KMS-11 (cell line): ENCODE measurements at regions not wholly inside any gene's neighbourhood (a gene's known extent, or its start where the extent isn't known, plus 50 kb on each side); places are given as distances from the start of the nearest gene placed in this dataset.

Source experiments
- H2AFZ ChIP-seq: fragments of 200-600 bp; sonication (generic); 2 replicates; pipeline ENCODE4 v1.6.1; 2016; ENCODE audit warnings: antibody characterized with exemption, mixed run types, low read depth
- H3K27ac ChIP-seq: fragments of 200-600 bp; sonication (generic); 2 replicates; pipeline ENCODE4 v1.6.1; 2016; ENCODE audit warnings: mild to moderate bottlenecking, mixed run types
- H3K27me3 ChIP-seq: fragments of 200-600 bp; sonication (generic); 2 replicates; pipeline ENCODE4 v1.6.1; 2017; ENCODE audit warnings: mild to moderate bottlenecking, low read depth, mixed run types, moderate library complexity; ENCODE audit not compliant: insufficient read depth
- H3K36me3 ChIP-seq: fragments of 200-600 bp; sonication (generic); 2 replicates; pipeline ENCODE4 v1.6.1; 2017; ENCODE audit warnings: mild to moderate bottlenecking, mixed run types; ENCODE audit not compliant: insufficient read depth
- H3K4me1 ChIP-seq: fragments of 200-600 bp; sonication (generic); 2 replicates; pipeline ENCODE4 v1.6.1; 2016; ENCODE audit warnings: mild to moderate bottlenecking, low read depth, mixed run types; ENCODE audit not compliant: poor library complexity, severe bottlenecking
- H3K4me2 ChIP-seq: fragments of 200-600 bp; sonication (generic); 2 replicates; pipeline ENCODE4 v1.7.0; 2016; ENCODE audit warnings: mild to moderate bottlenecking, mixed run types
- H3K4me3 ChIP-seq: fragments of 200-600 bp; sonication (generic); IDR thresholded peaks from 2 replicates; pipeline ENCODE4 v1.6.1; 2017; ENCODE audit warnings: low read depth, low read length, mixed read lengths; ENCODE audit not compliant: insufficient read depth
- H3K79me2 ChIP-seq: fragments of 200-600 bp; sonication (generic); 2 replicates; pipeline ENCODE4 v1.6.1; 2016; ENCODE audit warnings: low read depth, mixed run types; ENCODE audit not compliant: insufficient read depth
- H3K9ac ChIP-seq: fragments of 200-600 bp; sonication (generic); 2 replicates; pipeline ENCODE4 v1.6.1; 2016; ENCODE audit warnings: mild to moderate bottlenecking, mixed run types
- H4K20me1 ChIP-seq: fragments of 200-600 bp; sonication (generic); 2 replicates; pipeline ENCODE4 v1.6.1; 2016; ENCODE audit warnings: mild to moderate bottlenecking, mixed run types; ENCODE audit not compliant: insufficient read depth
- TF ChIP-seq, protein P1 (sequence below): fragments of 200-600 bp; sonication (generic); conservative IDR thresholded peaks from 2 replicates; pipeline ENCODE4 v1.6.1; 2017; ENCODE audit warnings: low read depth, mild to moderate bottlenecking, antibody characterized with exemption, low read length, moderate library complexity, mixed read lengths

DNA sequence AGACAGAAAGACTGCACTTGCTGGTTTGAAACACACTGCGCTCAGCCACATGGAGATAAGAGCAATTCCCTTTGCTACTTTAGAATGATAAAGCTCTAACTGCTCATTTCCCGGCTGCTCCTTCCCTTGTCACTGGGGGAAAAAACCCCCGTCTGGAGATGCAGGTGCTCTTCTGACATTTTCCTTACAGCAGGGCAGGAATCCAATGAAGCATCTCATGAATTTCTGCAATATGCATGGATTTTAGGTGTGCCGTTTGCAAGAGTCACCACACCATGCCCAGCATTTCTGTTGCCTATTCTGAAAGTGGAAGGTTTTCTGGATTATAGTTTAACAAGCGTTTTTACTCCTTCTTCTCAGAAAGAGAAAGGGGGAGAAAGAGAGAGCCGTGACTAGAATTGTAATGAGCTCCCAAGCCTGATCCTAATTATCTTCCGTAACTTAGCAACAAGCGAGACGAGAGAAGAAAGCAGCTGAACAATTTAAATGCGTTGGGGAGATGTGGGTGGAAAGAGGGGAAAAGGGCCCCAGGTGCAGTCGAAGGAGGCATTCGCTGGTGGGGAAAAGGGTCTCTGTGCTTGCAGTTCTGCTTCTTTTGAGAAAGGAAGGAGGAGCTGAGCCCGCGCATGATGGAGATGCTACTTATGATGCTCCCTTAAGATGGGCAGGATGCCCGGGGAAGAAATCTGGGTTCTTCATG is 76.6 kb upstream of the SPATA13 start:
- H3K79me2 ChIP-seq = no peaks in the 10 kb centered on the region
- H3K36me3 ChIP-seq = no peaks in the 10 kb centered on the region
- TF ChIP-seq, protein P1, sequence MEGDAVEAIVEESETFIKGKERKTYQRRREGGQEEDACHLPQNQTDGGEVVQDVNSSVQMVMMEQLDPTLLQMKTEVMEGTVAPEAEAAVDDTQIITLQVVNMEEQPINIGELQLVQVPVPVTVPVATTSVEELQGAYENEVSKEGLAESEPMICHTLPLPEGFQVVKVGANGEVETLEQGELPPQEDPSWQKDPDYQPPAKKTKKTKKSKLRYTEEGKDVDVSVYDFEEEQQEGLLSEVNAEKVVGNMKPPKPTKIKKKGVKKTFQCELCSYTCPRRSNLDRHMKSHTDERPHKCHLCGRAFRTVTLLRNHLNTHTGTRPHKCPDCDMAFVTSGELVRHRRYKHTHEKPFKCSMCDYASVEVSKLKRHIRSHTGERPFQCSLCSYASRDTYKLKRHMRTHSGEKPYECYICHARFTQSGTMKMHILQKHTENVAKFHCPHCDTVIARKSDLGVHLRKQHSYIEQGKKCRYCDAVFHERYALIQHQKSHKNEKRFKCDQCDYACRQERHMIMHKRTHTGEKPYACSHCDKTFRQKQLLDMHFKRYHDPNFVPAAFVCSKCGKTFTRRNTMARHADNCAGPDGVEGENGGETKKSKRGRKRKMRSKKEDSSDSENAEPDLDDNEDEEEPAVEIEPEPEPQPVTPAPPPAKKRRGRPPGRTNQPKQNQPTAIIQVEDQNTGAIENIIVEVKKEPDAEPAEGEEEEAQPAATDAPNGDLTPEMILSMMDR = no peak
- no peak overlapping the region for H2AFZ ChIP-seq
- no peak overlapping the region for H3K9ac ChIP-seq
- H3K4me1 ChIP-seq = no peaks in the 10 kb centered on the region
- no peak overlapping the region for H3K4me3 ChIP-seq
- H3K4me2 ChIP-seq = no peak overlapping the region
- H3K27ac ChIP-seq = no peak overlapping the region
- no peaks in the 10 kb centered on the region for H3K27me3 ChIP-seq
- H4K20me1 ChIP-seq = no peaks in the 10 kb centered on the region

DNA sequence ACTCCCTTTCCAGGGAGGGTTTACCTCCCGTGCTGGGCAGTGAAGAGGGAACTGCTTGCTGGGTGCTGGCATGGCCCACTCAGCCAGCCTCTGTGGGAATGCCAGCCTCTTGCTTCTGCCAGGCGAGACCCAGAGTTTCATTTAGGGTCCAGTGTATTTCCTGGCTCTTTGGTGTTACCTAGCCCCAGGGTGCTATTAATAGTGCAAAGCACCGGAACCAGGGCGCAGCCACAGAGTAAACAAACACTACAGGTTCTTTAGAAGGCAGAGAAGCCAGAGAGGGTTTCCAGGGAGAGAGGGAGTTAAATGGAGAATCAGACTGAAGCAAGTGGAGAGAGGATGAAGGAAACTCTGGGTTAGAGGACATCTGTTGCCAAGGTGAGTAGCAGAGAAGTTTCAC is 74.9 kb upstream of the SPATA13 start:
- TF ChIP-seq, protein P1 = no peak

DNA sequence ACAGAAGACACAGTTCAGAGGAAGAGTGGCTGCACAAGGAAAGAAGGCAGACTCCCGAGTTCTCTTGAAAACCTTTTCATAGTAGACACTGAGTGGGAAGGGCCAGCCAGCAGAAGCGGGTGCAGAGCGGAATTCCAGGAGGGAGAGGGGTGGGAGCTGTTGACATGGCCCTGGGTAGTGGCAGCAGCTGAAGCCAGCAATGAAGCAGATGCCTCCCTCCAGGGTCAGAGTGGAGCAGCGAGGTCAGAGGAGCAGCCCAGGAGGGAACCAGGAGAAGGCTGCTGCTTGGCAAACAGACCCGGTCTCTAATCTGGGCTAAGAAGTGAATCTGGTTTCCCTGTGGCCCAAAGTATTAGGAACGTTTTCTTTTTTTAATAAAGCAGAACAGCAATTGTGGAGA is 73.9 kb upstream of the SPATA13 start:
- H3K36me3 ChIP-seq = no peaks in the 10 kb centered on the region

More for the DNA sequence above, 74.9 kb upstream of the SPATA13 start:
- no peaks in the 10 kb centered on the region for H3K79me2 ChIP-seq
- no peak overlapping the region for H3K27ac ChIP-seq
- H3K4me2 ChIP-seq = no peak overlapping the region
- H3K4me3 ChIP-seq = no peak overlapping the region
- H3K36me3 ChIP-seq = no peaks in the 10 kb centered on the region
- no peaks in the 10 kb centered on the region for H3K27me3 ChIP-seq
- H4K20me1 ChIP-seq = no peaks in the 10 kb centered on the region
- H3K4me1 ChIP-seq = no peaks in the 10 kb centered on the region
- no peak overlapping the region for H3K9ac ChIP-seq
- H2AFZ ChIP-seq = no peak overlapping the region

DNA sequence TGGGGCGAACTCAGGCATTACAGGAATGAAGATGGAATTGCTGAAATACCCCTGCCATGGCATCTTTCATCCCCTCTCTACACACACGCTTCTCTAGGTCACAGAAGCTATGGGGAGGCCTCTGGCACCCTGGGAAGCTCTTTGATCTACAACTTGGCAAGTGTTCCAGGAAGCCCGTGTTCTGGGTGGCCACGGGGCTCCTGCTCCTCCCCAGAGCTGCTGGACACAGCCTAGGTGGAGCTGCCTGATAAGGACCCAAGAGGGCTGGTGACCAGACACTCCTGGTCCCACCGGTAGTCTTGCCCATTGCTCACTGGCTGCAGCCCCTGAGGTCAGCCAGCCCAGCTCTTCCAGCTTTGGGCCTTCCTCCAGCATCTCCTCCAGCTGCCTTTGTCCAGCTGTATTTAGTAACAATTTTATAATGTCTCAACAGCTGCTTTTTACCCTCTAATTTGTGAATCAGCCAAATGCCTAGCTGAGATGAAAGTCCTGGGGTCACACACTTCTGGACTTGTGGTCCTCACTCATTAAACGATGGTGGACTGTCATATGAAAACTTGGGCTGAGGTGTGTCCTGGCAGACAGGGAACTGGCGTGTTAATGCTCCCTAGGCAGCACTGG is 72.8 kb upstream of the SPATA13 start:
- Histone ChIP-seq H3K4me1 (no peaks in the 10 kb centered on the region), H3K79me2 (no peaks in the 10 kb centered on the region), H3K9ac (no peak overlapping the region), H3K4me3 (no peak overlapping the region), H4K20me1 (no peaks in the 10 kb centered on the region), H3K27me3 (no peaks in the 10 kb centered on the region), H3K4me2 (no peak overlapping the region), H3K27ac (no peak overlapping the region), H3K36me3 (no peaks in the 10 kb centered on the region), H2AFZ (no peak overlapping the region)
- TF ChIP-seq, protein P1 = no peak

More for the DNA sequence above, 73.9 kb upstream of the SPATA13 start:
- TF ChIP-seq, protein P1 = no peak
- no peak overlapping the region for H3K4me2 ChIP-seq
- H3K27me3 ChIP-seq = no peaks in the 10 kb centered on the region
- no peaks in the 10 kb centered on the region for H4K20me1 ChIP-seq
- H3K4me1 ChIP-seq = no peaks in the 10 kb centered on the region
- no peak overlapping the region for H3K4me3 ChIP-seq
- no peaks in the 10 kb centered on the region for H3K79me2 ChIP-seq
- H2AFZ ChIP-seq = no peak overlapping the region
- H3K9ac ChIP-seq = no peak overlapping the region
- H3K27ac ChIP-seq = no peak overlapping the region
